GM13976 (cell line): ENCODE measurements at regions not wholly inside any gene's neighbourhood (a gene's known extent, or its start where the extent isn't known, plus 50 kb on each side); places are given as distances from the start of the nearest gene placed in this dataset.

Experiments
- DNase-seq: peaks from one replicate; pipeline ENCODE4 v3.0.0; 2012; ENCODE audit warnings: low spot score
- in situ Hi-C: fragments of 300-500 bp; cut with MboI; formaldehyde crosslinking; loops from one replicate; pipeline ENCODE4 v1.12.0; 2022; ENCODE audit warnings: low sequenced_read_pairs, mixed read lengths, inconsistent platforms; ENCODE audit not compliant: unreplicated experiment
- TF ChIP-seq, protein P1 (sequence below): IDR thresholded peaks from 2 replicates; pipeline ENCODE4 v1.5.1; 2012; ENCODE audit warnings: borderline replicate concordance, mild to moderate bottlenecking; ENCODE audit not compliant: insufficient read depth; ENCODE audit errors: extremely low read depth, missing control alignments, control extremely low read depth

DNA sequence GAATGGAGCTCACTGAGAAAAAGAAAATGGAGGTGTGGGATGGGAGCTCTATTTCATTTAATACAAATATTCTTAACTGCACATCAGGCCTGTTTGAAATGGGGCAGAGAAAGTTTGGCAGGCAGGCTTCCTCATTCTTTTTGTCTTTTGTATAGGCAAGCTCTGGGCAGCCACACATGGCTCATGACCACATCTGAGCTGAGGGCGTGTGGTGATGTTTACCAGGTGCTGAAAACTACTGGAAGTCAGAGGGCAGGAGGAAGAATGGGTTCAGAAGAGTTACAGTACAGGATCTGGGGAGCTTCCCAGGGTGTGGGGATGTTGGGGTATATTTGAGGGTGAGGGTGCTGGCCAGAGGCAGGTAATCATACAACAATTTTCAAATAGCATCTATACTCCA lies 66.3 kb upstream of the NAV2 start:
- in situ Hi-C loops = no loop called here
- TF ChIP-seq, protein P1, sequence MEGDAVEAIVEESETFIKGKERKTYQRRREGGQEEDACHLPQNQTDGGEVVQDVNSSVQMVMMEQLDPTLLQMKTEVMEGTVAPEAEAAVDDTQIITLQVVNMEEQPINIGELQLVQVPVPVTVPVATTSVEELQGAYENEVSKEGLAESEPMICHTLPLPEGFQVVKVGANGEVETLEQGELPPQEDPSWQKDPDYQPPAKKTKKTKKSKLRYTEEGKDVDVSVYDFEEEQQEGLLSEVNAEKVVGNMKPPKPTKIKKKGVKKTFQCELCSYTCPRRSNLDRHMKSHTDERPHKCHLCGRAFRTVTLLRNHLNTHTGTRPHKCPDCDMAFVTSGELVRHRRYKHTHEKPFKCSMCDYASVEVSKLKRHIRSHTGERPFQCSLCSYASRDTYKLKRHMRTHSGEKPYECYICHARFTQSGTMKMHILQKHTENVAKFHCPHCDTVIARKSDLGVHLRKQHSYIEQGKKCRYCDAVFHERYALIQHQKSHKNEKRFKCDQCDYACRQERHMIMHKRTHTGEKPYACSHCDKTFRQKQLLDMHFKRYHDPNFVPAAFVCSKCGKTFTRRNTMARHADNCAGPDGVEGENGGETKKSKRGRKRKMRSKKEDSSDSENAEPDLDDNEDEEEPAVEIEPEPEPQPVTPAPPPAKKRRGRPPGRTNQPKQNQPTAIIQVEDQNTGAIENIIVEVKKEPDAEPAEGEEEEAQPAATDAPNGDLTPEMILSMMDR = no peak
- no peak for DNase-seq

- TF ChIP-seq, protein P1 = no peak
- in situ Hi-C loops = no loop called here
- no peak for DNase-seq
Observed at GRCh38 chr11:19644316-19644715, 68.3 kb upstream of the NAV2 start.

DNA sequence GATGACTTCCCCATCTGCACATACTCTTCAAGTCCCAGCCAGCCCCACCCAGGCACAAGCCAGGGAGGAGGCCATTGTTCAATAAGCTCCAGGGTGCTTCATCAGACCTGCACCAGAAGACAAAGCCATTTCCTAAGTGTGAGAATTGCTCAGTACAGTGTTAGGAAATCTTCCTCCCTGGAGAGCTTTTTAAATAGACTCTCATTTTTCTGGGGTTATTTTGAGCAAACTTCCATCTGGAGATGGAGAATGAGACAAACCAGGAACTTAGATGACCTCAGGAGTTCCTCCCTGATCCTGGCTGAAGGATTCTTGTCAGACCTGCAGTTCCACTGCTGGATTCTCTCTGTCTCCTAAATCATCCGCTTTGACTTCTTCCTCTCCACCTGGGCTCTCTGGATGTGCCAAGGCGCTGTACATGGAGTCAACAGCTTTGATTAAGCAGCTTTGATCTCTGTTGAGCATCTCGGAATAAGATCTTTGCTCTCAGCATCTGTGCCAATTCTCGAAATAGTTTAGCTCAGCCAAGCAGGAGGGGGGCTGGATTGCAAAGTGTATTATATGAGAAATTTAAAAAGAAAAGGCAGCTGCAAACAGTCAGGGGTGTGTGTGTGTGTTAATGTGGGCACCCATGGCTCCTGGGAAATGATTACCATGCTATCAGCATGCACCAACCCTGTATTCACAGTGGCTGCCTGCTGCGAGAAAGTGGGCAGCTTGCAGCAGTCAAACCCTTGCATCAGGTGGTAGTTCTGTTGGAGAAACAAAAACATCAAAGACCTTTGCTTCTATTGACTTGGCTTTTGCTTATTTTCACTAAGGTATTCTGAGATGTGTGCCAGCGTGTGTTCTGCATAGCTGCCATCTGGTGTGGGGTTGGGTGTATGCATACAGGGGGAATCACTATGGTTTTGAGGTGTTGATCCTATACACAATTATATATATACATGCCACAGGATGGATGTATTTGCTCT lies 70.2 kb upstream of the NAV2 start:
- no peak for DNase-seq
- in situ Hi-C loops = no loop called here
- TF ChIP-seq, protein P1 = no peak

GRCh38 chr11:19639603-19640105 lies 73.0 kb upstream of the NAV2 start:
- TF ChIP-seq, protein P1 = no peak
- DNase-seq = no peak
- in situ Hi-C loops = no loop called here

DNA sequence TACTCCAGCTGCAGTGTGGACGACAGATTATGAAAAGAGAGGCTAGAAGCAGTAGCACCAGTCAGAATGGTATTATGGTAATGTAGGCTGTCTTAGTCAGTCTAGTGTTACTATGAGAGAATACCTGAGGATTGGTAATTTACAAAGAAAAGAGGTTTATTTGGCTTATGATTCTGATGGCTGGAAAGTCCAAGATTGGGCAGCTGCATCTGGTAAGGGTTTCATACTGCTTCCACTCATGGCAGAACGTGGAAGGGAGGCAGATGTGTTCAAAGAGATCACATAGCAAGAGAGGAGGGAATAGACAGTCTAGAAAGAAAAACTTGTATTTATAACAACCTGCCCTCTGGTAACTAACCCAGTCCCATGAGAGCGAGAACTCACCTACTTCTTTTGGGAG lies 77.3 kb upstream of the NAV2 start:
- in situ Hi-C loops = no loop called here

GRCh38 chr11:19633276-19633675 lies 79.4 kb upstream of the NAV2 start:
- in situ Hi-C loops = no loop called here
- TF ChIP-seq, protein P1 = no peak
- DNase-seq = no peak

More for the DNA sequence above, 77.3 kb upstream of the NAV2 start:
- TF ChIP-seq, protein P1 = no peak
- DNase-seq = no peak

DNA sequence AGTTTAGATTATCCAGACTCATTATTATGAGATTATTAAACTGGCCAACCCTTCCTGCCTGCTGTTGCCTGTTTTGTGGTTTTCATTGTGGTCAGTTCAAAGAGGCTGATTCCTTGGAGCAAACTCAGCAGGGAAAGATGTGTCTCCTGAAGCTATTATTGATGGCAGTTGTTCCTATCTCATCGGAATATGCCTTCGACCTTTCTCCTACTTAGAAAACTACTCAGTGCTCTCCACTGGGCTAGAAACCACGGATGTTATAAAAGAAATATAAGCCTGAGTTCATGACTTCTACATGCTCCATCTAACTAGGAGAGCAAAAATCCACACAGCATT lies 80.2 kb upstream of the NAV2 start:
- DNase-seq = no peak
- TF ChIP-seq, protein P1 = no peak
- in situ Hi-C loops = no loop called here
